B cell (primary cell): ENCODE measurements at regions not wholly inside any gene's neighbourhood (a gene's known extent, or its start where the extent isn't known, plus 50 kb on each side); places are given as distances from the start of the nearest gene placed in this dataset.

Source experiments
- ATAC-seq: fragments of 200-7000 bp; cut with Tn5 transposase; one replicate; pipeline ENCODE4 v1.10.0; 2021; ENCODE audit warnings: low read depth, mild to moderate bottlenecking, moderate number of reproducible peaks, moderate library complexity
- CTCF ChIA-PET: fragments of 350-600 bp; sonication (Branson Sonifier 250); formaldehyde crosslinking; loops from one replicate; lab custom pipeline; 2021; ENCODE audit warnings: antibody characterized with exemption, inconsistent platforms; lab: Charles Lee
- POLR2A ChIA-PET: fragments of 350-600 bp; sonication (Branson Sonifier 250); formaldehyde crosslinking; loops from one replicate; lab custom pipeline; 2021; ENCODE audit warnings: antibody characterized with exemption; lab: Charles Lee
- DNase-seq: peaks from one replicate; pipeline ENCODE4 v3.0.0; 2013
- H2AFZ ChIP-seq: 2 replicates; pipeline ENCODE4 v1.6.1; 2012; ENCODE audit warnings: mild to moderate bottlenecking, low read depth, low read length; ENCODE audit not compliant: insufficient read depth, poor library complexity, severe bottlenecking
- H3K27ac ChIP-seq, 2 donors: 1 replicate in 1 of 2; 2 replicates in 1 of 2; pipeline ENCODE4 v1.5.1; 2012 to 2013; ENCODE audit warnings: low read length in 2 of 2, mild to moderate bottlenecking in 2 of 2, moderate library complexity in 1 of 2
- H3K27me3 ChIP-seq, 4 experiments: fragments of 200-600 bp in 1 of 4; sonication (generic) in 1 of 4; replicated peaks in 1 of 4; 1 replicate in 2 of 4; 2 replicates in 2 of 4; pipeline versions ENCODE4 v1.6.1 to v1.7.0; 2013 to 2016; ENCODE audit warnings: low read length in 3 of 4, mild to moderate bottlenecking in 2 of 4, mixed read lengths in 1 of 4, moderate library complexity in 1 of 4; ENCODE audit not compliant: insufficient read depth in 4 of 4, control insufficient read depth in 3 of 4; ENCODE audit errors: control extremely low read depth in 1 of 4
- H3K36me3 ChIP-seq, 2 experiments: replicated peaks in 1 of 2; 1 replicate in 1 of 2; 2 replicates in 1 of 2; pipeline versions ENCODE4 v1.6.1 to v1.7.1; 2013; ENCODE audit warnings: low read length in 1 of 2; ENCODE audit not compliant: insufficient read depth in 2 of 2, control insufficient read depth in 1 of 2; ENCODE audit errors: control extremely low read depth in 1 of 2, extremely low read depth in 1 of 2
- H3K4me1 ChIP-seq, 2 donors: fragments of 200-600 bp in 1 of 2; sonication (generic) in 1 of 2; 1 replicate in 1 of 2; 2 replicates in 1 of 2; pipeline versions ENCODE4 v1.5.1 to v1.6.1; 2013 to 2017; ENCODE audit warnings: low read length in 2 of 2; ENCODE audit not compliant: control insufficient read depth in 2 of 2, insufficient read depth in 2 of 2
- H3K4me2 ChIP-seq: replicated peaks from 2 replicates; pipeline ENCODE3; 2012; ENCODE audit warnings: mild to moderate bottlenecking, low read depth, low read length; ENCODE audit not compliant: poor library complexity, severe bottlenecking
- H3K4me3 ChIP-seq, 5 experiments: fragments of 200-600 bp in 1 of 5; sonication (generic) in 1 of 5; 1 replicate in 3 of 5; 2 replicates in 2 of 5; pipeline versions ENCODE4 v1.5.1 to v1.7.0; 2011 to 2016; ENCODE audit warnings: low read length in 4 of 5, mild to moderate bottlenecking in 4 of 5, low read depth in 2 of 5, control low read depth in 1 of 5, moderate library complexity in 1 of 5; ENCODE audit not compliant: insufficient read depth in 1 of 5; ENCODE audit errors: control extremely low read depth in 1 of 5, extremely low read depth in 1 of 5
- H3K79me2 ChIP-seq: fragments of 200-600 bp; sonication (generic); one replicate; pipeline ENCODE4 v1.6.0; 2016; ENCODE audit warnings: low read length; ENCODE audit not compliant: control insufficient read depth, insufficient read depth
- H3K9ac ChIP-seq: fragments of 200-600 bp; sonication (generic); 2 replicates; pipeline ENCODE4 v1.6.1; 2017; ENCODE audit warnings: mild to moderate bottlenecking, low read length, moderate library complexity
- H3K9me3 ChIP-seq, 3 donors: one replicate each; pipeline versions ENCODE4 v1.6.1 to v1.7.1; 2013; ENCODE audit warnings: low read length in 2 of 3; ENCODE audit not compliant: control insufficient read depth in 2 of 3, insufficient read depth in 1 of 3; ENCODE audit errors: control extremely low read depth in 1 of 3
- H4K20me1 ChIP-seq: 2 replicates; pipeline ENCODE4 v1.6.0; 2012; ENCODE audit warnings: mild to moderate bottlenecking, low read length; ENCODE audit not compliant: insufficient read depth, control insufficient read depth, poor library complexity, severe bottlenecking
- H3K27ac Mint-ChIP-seq: one replicate; pipeline ENCODE4 v1.8.0; 2021; ENCODE audit warnings: mixed read lengths
- H3K27me3 Mint-ChIP-seq: one replicate; pipeline ENCODE4 v1.8.0; 2021; ENCODE audit warnings: mixed read lengths
- H3K4me1 Mint-ChIP-seq: one replicate; pipeline ENCODE4 v1.8.0; 2021; ENCODE audit warnings: mixed read lengths
- H3K4me3 Mint-ChIP-seq: one replicate; pipeline ENCODE4 v1.8.0; 2021; ENCODE audit warnings: mixed read lengths
- H3K9me3 Mint-ChIP-seq: one replicate; pipeline ENCODE4 v1.8.0; 2022; ENCODE audit warnings: mixed read lengths; ENCODE audit not compliant: insufficient read depth
- EZH2 ChIP-seq: IDR thresholded peaks from 2 replicates; pipeline ENCODE4 v1.6.1; 2012; ENCODE audit warnings: borderline replicate concordance, low read depth, mild to moderate bottlenecking, moderate library complexity, low read length; ENCODE audit not compliant: insufficient read depth, poor library complexity, severe bottlenecking
- WGBS: methylation state at CpG from one replicate; pipeline ENCODE4 v1.1.5; 2013; ENCODE audit warnings: missing lambda C conversion rate; ENCODE audit not compliant: insufficient coverage; 5-methylcytosine and 5-hydroxymethylcytosine counted together
- intact Hi-C: fragments of 100-400 bp; cut with micrococcal nuclease; formaldehyde crosslinking; loops from one replicate; pipeline ENCODE4 v1.10.0; 2022
- TF ChIP-seq, protein P1 (sequence below): fragments of 200-600 bp; IDR thresholded peaks from one replicate; pipeline ENCODE4 v1.8.0; 2022; ENCODE audit warnings: antibody characterized with exemption, mild to moderate bottlenecking

DNA sequence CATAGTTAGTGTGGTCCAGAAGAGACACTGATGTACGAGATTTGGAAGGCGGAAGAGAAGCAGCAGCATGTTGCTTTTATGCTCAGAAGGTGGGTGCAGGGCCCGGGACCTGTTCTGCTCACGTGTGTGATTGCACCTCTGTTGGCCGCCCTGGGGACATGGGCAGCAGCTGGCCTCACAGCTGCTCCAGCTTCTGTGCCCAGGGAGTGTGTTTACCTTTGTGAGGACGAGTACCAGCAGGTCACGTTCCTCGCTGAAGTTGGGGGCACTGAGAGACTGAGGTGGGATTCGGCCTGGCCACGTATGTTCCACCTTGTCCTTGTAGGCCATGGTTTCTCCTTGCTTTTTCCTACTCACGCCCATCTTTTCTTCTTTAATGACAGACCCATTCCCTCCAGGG lies 86.3 kb downstream of the PMAIP1 start:
- H3K27ac Mint-ChIP-seq, result no peak overlapping the region
- ATAC-seq, result no peak

GRCh38 chr18:59985289-59985688 lies 85.5 kb downstream of the PMAIP1 start:
- intact Hi-C loops, result loop anchor here (5.0 to 10.0 kb wide), 2 partner anchors 203 to 430 kb away; no protein-coding TSS in a partner anchor

More for the DNA sequence above, 86.3 kb downstream of the PMAIP1 start:
- no peak overlapping the region for H3K4me3 ChIP-seq
- intact Hi-C loops, result loop anchor here (5.0 to 10.0 kb wide), 2 partner anchors 204 to 429 kb away; no protein-coding TSS in a partner anchor
- H2AFZ ChIP-seq, result no peak overlapping the region
- H4K20me1 ChIP-seq, result no peaks in the 10 kb centered on the region
- Mint-ChIP-seq H3K27me3 (peaks cover 19% of the 10 kb centered on the region), H3K9me3 (no peaks in the 10 kb centered on the region), H3K4me3 (no peak overlapping the region), H3K4me1 (no peaks in the 10 kb centered on the region)
- ChIA-PET CTCF (interaction anchor here (1.6 to 6.5 kb wide), 2 partner anchors 10 to 149 kb away, joined by 8 to 81 read pairs; no protein-coding TSS in a partner anchor), POLR2A (no interaction called here)
- H3K9ac ChIP-seq, result no peak overlapping the region
- WGBS, result 88% methylated on average over 9 of the region's 11 CpGs
- no peaks in the 10 kb centered on the region for H3K4me1 ChIP-seq
- no peaks in the 10 kb centered on the region for H3K9me3 ChIP-seq
- H3K27me3 ChIP-seq, result peaks cover 0 to 5% (median 2%) of the 10 kb centered on the region in 4 experiments
- no peak overlapping the region for H3K27ac ChIP-seq
- TF ChIP-seq, protein P1, sequence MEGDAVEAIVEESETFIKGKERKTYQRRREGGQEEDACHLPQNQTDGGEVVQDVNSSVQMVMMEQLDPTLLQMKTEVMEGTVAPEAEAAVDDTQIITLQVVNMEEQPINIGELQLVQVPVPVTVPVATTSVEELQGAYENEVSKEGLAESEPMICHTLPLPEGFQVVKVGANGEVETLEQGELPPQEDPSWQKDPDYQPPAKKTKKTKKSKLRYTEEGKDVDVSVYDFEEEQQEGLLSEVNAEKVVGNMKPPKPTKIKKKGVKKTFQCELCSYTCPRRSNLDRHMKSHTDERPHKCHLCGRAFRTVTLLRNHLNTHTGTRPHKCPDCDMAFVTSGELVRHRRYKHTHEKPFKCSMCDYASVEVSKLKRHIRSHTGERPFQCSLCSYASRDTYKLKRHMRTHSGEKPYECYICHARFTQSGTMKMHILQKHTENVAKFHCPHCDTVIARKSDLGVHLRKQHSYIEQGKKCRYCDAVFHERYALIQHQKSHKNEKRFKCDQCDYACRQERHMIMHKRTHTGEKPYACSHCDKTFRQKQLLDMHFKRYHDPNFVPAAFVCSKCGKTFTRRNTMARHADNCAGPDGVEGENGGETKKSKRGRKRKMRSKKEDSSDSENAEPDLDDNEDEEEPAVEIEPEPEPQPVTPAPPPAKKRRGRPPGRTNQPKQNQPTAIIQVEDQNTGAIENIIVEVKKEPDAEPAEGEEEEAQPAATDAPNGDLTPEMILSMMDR, result no peak
- TF ChIP-seq EZH2, result no peak
- no peaks in the 10 kb centered on the region for H3K36me3 ChIP-seq
- DNase-seq, result no peak
- no peak overlapping the region for H3K4me2 ChIP-seq
- no peaks in the 10 kb centered on the region for H3K79me2 ChIP-seq

More at GRCh38 chr18:59985289-59985688, 85.5 kb downstream of the PMAIP1 start:
- POLR2A ChIA-PET, result no interaction called here
- no peak overlapping the region for H3K9ac ChIP-seq
- H3K4me1 Mint-ChIP-seq, result no peaks in the 10 kb centered on the region
- no peak overlapping the region for H3K4me3 Mint-ChIP-seq
- no peak overlapping the region for H3K27ac Mint-ChIP-seq
- no peaks in the 10 kb centered on the region for H3K9me3 ChIP-seq
- no peaks in the 10 kb centered on the region for H3K9me3 Mint-ChIP-seq
- WGBS, result 90% methylated on average over 2 of the region's 5 CpGs
- no peak overlapping the region for H3K4me3 ChIP-seq
- no peaks in the 10 kb centered on the region for H3K36me3 ChIP-seq
- no peak overlapping the region for H3K4me2 ChIP-seq
- TF ChIP-seq EZH2, result no peak
- TF ChIP-seq, protein P1, result no peak
- H3K27ac ChIP-seq, result no peak overlapping the region
- no peak overlapping the region for H2AFZ ChIP-seq
- H3K27me3 ChIP-seq, result peaks cover 0 to 5% (median 0%) of the 10 kb centered on the region in 4 experiments
- CTCF ChIA-PET, result interaction anchor here (0.6 to 1.9 kb wide), 3 partner anchors 11 to 145 kb away, joined by 3 to 8 read pairs (median 6); no protein-coding TSS in a partner anchor
- no peaks in the 10 kb centered on the region for H3K4me1 ChIP-seq
- no peaks in the 10 kb centered on the region for H3K79me2 ChIP-seq
- H3K27me3 Mint-ChIP-seq, result peaks cover 13% of the 10 kb centered on the region
- no peak for ATAC-seq
- no peaks in the 10 kb centered on the region for H4K20me1 ChIP-seq
- DNase-seq, result no peak
